Keratinocyte (primary cell): ENCODE measurements at regions not wholly inside any gene's neighbourhood (a gene's known extent, or its start where the extent isn't known, plus 50 kb on each side); places are given as distances from the start of the nearest gene placed in this dataset.

Experiments
- DNase-seq: peaks from one replicate; pipeline ENCODE4 v3.0.0-alpha.2; 2011; ENCODE audit warnings: low read depth, missing footprints, low spot score
- FAIRE-seq: peaks from 2 replicates; lab custom pipeline; 2011; peaks lifted over from hg19 to GRCh38; lab: Jason Lieb, UNC
- H2AFZ ChIP-seq: 2 replicates; pipeline ENCODE4 v1.6.0; 2012; ENCODE audit warnings: low read length, control low read depth, inconsistent platforms; ENCODE audit not compliant: control insufficient read depth
- H3K27ac ChIP-seq: 2 replicates; pipeline ENCODE4 v1.5.1; 2011; ENCODE audit warnings: low read length; ENCODE audit not compliant: control insufficient read depth, insufficient read depth
- H3K27me3 ChIP-seq: 3 replicates; pipeline ENCODE4 v1.6.0; 2011; ENCODE audit warnings: low read length; ENCODE audit not compliant: control insufficient read depth, insufficient read depth; ENCODE audit errors: extremely low read depth
- H3K36me3 ChIP-seq, 2 experiments: 2 replicates in 1 of 2; 3 replicates in 1 of 2; pipeline ENCODE4 v1.5.1; 2011; ENCODE audit warnings: low read length in 2 of 2, mild to moderate bottlenecking in 1 of 2; ENCODE audit not compliant: control insufficient read depth in 2 of 2, insufficient read depth in 2 of 2; ENCODE audit errors: extremely low read depth in 1 of 2
- H3K4me1 ChIP-seq: 3 replicates; pipeline ENCODE4 v1.5.1; 2011; ENCODE audit warnings: low read length; ENCODE audit not compliant: control insufficient read depth, insufficient read depth; ENCODE audit errors: extremely low read depth
- H3K4me2 ChIP-seq: 3 replicates; pipeline ENCODE4 v1.6.0; 2011; ENCODE audit warnings: low read depth, low read length; ENCODE audit not compliant: control insufficient read depth, insufficient read depth; ENCODE audit errors: extremely low read depth
- H3K4me3 ChIP-seq, 3 experiments: fragments of 200-600 bp in 1 of 3; sonication (generic) in 1 of 3; 2 replicates in 2 of 3; 3 replicates in 1 of 3; pipeline ENCODE4 v1.5.1; 2011 to 2016; ENCODE audit warnings: low read length in 3 of 3, mild to moderate bottlenecking in 3 of 3, control low read depth in 2 of 3, inconsistent platforms in 1 of 3, low read depth in 1 of 3, mixed read lengths in 1 of 3, mixed run types in 1 of 3, moderate library complexity in 1 of 3; ENCODE audit not compliant: control insufficient read depth in 2 of 3, insufficient read depth in 2 of 3; ENCODE audit errors: extremely low read depth in 1 of 3
- H3K79me2 ChIP-seq: 2 replicates; pipeline ENCODE4 v1.6.0; 2012; ENCODE audit warnings: low read length; ENCODE audit not compliant: control insufficient read depth, insufficient read depth
- H3K9ac ChIP-seq: 3 replicates; pipeline ENCODE4 v1.6.0; 2011; ENCODE audit warnings: low read length; ENCODE audit not compliant: control insufficient read depth, insufficient read depth; ENCODE audit errors: extremely low read depth
- H3K9me1 ChIP-seq: 3 replicates; pipeline ENCODE4 v1.6.0; 2011; ENCODE audit warnings: low read length; ENCODE audit not compliant: control insufficient read depth, insufficient read depth; ENCODE audit errors: extremely low read depth
- H3K9me3 ChIP-seq: 2 replicates; pipeline ENCODE4 v1.5.1; 2012; ENCODE audit warnings: low read depth, low read length; ENCODE audit not compliant: control insufficient read depth
- H4K20me1 ChIP-seq: 3 replicates; pipeline ENCODE4 v1.6.0; 2011; ENCODE audit warnings: low read length; ENCODE audit not compliant: control insufficient read depth, insufficient read depth; ENCODE audit errors: extremely low read depth
- CTCF ChIP-seq, 3 experiments: IDR thresholded peaks in 1 of 3; conservative IDR thresholded peaks in 1 of 3; optimal IDR thresholded peaks in 1 of 3; 2 replicates in 2 of 3; 3 replicates in 1 of 3; pipeline versions ENCODE3 to v1.5.1; 2011; ENCODE audit warnings: low read length in 3 of 3, mild to moderate bottlenecking in 3 of 3, moderate library complexity in 2 of 3, control low read depth in 1 of 3, inconsistent platforms in 1 of 3; ENCODE audit not compliant: insufficient read depth in 2 of 3; ENCODE audit errors: extremely low read depth in 1 of 3
- EZH2 ChIP-seq: IDR thresholded peaks from one replicate; pipeline ENCODE4 v1.6.1; 2012; ENCODE audit warnings: inconsistent platforms, mild to moderate bottlenecking, low read length, moderate library complexity
- dilution Hi-C: fragments of 300-500 bp; cut with MboI; formaldehyde crosslinking; loops from one replicate; pipeline ENCODE4 v1.7.0; 2020; ENCODE audit warnings: low sequenced_read_pairs; ENCODE audit not compliant: extremely low pct_ligation_motif_present

- Histone ChIP-seq H3K27ac (no peak overlapping the region), H3K4me2 (no peak overlapping the region), H2AFZ (no peak overlapping the region), H4K20me1 (no peaks in the 10 kb centered on the region), H3K9me1 (no peaks in the 10 kb centered on the region), H3K4me1 (no peaks in the 10 kb centered on the region), H3K36me3 (no peaks in the 10 kb centered on the region), H3K9me3 (no peaks in the 10 kb centered on the region), H3K27me3 (no peaks in the 10 kb centered on the region), H3K9ac (no peak overlapping the region), H3K4me3 (no peak overlapping the region), H3K79me2 (no peaks in the 10 kb centered on the region)
- DNase-seq: no peak
- dilution Hi-C loops: no loop called here
- FAIRE-seq: no peak
- TF ChIP-seq CTCF (optimal IDR thresholded peaks at IDR 0.05 in 1 of 3, IDR thresholded peaks at IDR 0.05 in 1 of 3, conservative IDR thresholded peaks at IDR 0.05 in 1 of 3; ENCODE audit: extremely low read depth in 1 of 3, insufficient read depth in 2 of 3, low read length in 3 of 3) (no peak), EZH2 (no peak)
Observed at GRCh38 chr2:228268756-228269155, 87.3 kb upstream of the SPHKAP start.

- DNase-seq (no peak), FAIRE-seq (no peak)
- Histone ChIP-seq H3K27ac (no peak overlapping the region), H4K20me1 (no peaks in the 10 kb centered on the region), H3K4me2 (no peak overlapping the region), H3K9me3 (no peaks in the 10 kb centered on the region), H3K9me1 (no peaks in the 10 kb centered on the region), H3K36me3 (no peaks in the 10 kb centered on the region), H3K4me1 (no peaks in the 10 kb centered on the region), H3K9ac (no peak overlapping the region), H3K4me3 (no peak overlapping the region), H3K79me2 (no peaks in the 10 kb centered on the region), H2AFZ (no peak overlapping the region), H3K27me3 (no peaks in the 10 kb centered on the region)
- TF ChIP-seq EZH2 (no peak), CTCF (optimal IDR thresholded peaks at IDR 0.05 in 1 of 3, IDR thresholded peaks at IDR 0.05 in 1 of 3, conservative IDR thresholded peaks at IDR 0.05 in 1 of 3; ENCODE audit: extremely low read depth in 1 of 3, insufficient read depth in 2 of 3, low read length in 3 of 3) (no peak)
- dilution Hi-C loops: no loop called here
Observed at GRCh38 chr2:228268301-228268700, 86.8 kb upstream of the SPHKAP start.
